ENCODE measurements at regions not wholly inside any gene's neighbourhood (a gene's known extent, or its start where the extent isn't known, plus 50 kb on each side); places are given as distances from the start of the nearest gene placed in this dataset.
"Not testable (repeated sequence)": the region's sequence is repeated elsewhere in the genome, so short reads cannot be mapped to it uniquely, and the experiment has no call there.

DNA sequence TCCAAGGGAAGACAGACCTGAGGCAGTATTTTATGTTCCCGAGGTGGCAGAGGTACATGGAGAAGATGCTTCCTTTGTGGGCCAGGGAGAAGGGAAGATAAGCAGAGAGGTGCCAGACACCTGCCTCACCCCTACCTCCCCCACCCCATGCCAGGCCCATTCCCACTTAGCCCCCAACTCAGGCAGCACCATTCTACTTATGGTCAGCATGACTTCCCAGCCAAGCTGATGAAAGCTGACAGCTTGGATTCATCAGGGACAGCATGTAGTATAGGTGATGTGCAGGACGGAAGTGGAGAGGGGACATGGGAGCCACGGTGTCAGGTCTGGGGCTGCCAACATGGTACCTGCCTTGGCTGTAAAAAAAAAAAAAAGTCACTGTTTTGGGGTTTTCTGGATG, 57.5 kb upstream of the CSPG4 start:
- BruUV-seq (replicated peaks) = no TSS peak
- H3K9ac ChIP-seq (replicated peaks; ENCODE audit: extremely low read depth, insufficient read depth, low read length) = no peak overlapping the region
- no peak overlapping the region for H3K4me2 ChIP-seq (ENCODE audit: insufficient read depth, low read length)
- H3K36me3 ChIP-seq (ENCODE audit: control insufficient read depth in 2 of 2, extremely low read depth in 1 of 2, insufficient read depth in 2 of 2, low read length in 2 of 2) = no peaks in the 10 kb centered on the region
- H2AFZ ChIP-seq (ENCODE audit: low read depth, low read length) = no peak overlapping the region
- intact Hi-C loops (cut with micrococcal nuclease) = no loop called here
- no peak overlapping the region for H3K4me3 ChIP-seq (replicated peaks in 1 of 3; ENCODE audit: insufficient read depth in 1 of 3, low read depth in 1 of 3, low read length in 3 of 3)
- no peaks in the 10 kb centered on the region for H3K9me1 ChIP-seq (replicated peaks; ENCODE audit: control insufficient read depth, extremely low read depth, insufficient read depth, low read length)
- ChIA-PET CTCF (no interaction called here), POLR2A (no interaction called here)
- no peak for DNase-seq (ENCODE audit: low read depth, low spot score)
- H3K9me3 ChIP-seq (replicated peaks; ENCODE audit: control insufficient read depth, insufficient read depth, low read length) = no peaks in the 10 kb centered on the region
- no peaks in the 10 kb centered on the region for H3K4me1 ChIP-seq (ENCODE audit: control insufficient read depth, extremely low read depth, insufficient read depth, low read length)
- no peaks in the 10 kb centered on the region for H4K20me1 ChIP-seq (replicated peaks; ENCODE audit: control insufficient read depth, extremely low read depth, insufficient read depth, low read length)
- H3K27ac ChIP-seq (ENCODE audit: insufficient read depth, low read depth, low read length) = no peak overlapping the region
- TF ChIP-seq FOS (IDR thresholded peaks at IDR 0.05; ENCODE audit: borderline replicate concordance, insufficient read depth, low read length) (no peak), EZH2 (IDR thresholded peaks at IDR 0.05; ENCODE audit: borderline replicate concordance, low read depth, low read length, severe bottlenecking) (no peak), POLR2AphosphoS5 (IDR thresholded peaks at IDR 0.05; ENCODE audit: insufficient read depth, low read depth, low read length) (no peak), GATA2 (IDR thresholded peaks at IDR 0.05; ENCODE audit: insufficient read depth, insufficient read length, low read depth, low read length) (no peak), MYC (IDR thresholded peaks at IDR 0.05; ENCODE audit: low read depth, low read length) (no peak), JUN (IDR thresholded peaks at IDR 0.05; ENCODE audit: borderline replicate concordance, insufficient read depth, insufficient read length, low read depth) (no peak), POLR2A (IDR thresholded peaks at IDR 0.05; ENCODE audit: low read depth, low read length) (no peak)
- TF ChIP-seq, protein P1, sequence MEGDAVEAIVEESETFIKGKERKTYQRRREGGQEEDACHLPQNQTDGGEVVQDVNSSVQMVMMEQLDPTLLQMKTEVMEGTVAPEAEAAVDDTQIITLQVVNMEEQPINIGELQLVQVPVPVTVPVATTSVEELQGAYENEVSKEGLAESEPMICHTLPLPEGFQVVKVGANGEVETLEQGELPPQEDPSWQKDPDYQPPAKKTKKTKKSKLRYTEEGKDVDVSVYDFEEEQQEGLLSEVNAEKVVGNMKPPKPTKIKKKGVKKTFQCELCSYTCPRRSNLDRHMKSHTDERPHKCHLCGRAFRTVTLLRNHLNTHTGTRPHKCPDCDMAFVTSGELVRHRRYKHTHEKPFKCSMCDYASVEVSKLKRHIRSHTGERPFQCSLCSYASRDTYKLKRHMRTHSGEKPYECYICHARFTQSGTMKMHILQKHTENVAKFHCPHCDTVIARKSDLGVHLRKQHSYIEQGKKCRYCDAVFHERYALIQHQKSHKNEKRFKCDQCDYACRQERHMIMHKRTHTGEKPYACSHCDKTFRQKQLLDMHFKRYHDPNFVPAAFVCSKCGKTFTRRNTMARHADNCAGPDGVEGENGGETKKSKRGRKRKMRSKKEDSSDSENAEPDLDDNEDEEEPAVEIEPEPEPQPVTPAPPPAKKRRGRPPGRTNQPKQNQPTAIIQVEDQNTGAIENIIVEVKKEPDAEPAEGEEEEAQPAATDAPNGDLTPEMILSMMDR (IDR thresholded peaks at IDR 0.05; ENCODE audit: extremely low read depth in 1 of 2, insufficient read depth in 1 of 2, low read depth in 1 of 2, low read length in 2 of 2) = no peak
- TF ChIP-seq, protein P2, sequence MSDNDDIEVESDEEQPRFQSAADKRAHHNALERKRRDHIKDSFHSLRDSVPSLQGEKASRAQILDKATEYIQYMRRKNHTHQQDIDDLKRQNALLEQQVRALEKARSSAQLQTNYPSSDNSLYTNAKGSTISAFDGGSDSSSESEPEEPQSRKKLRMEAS (IDR thresholded peaks at IDR 0.05; ENCODE audit: insufficient read depth, insufficient read length) = no peak
- H3K27me3 ChIP-seq (ENCODE audit: control insufficient read depth in 2 of 2, insufficient read depth in 2 of 2, low read length in 2 of 2) = peaks cover 11 to 17% of the 10 kb centered on the region in 2 experiments
- dilution Hi-C loops (cut with MboI; ENCODE audit: extremely low pct_ligation_motif_present, low sequenced_read_pairs) = no loop called here
- no peak for FAIRE-seq
- no peaks in the 10 kb centered on the region for H3K79me2 ChIP-seq (ENCODE audit: control insufficient read depth, insufficient read depth, low read length)

DNA sequence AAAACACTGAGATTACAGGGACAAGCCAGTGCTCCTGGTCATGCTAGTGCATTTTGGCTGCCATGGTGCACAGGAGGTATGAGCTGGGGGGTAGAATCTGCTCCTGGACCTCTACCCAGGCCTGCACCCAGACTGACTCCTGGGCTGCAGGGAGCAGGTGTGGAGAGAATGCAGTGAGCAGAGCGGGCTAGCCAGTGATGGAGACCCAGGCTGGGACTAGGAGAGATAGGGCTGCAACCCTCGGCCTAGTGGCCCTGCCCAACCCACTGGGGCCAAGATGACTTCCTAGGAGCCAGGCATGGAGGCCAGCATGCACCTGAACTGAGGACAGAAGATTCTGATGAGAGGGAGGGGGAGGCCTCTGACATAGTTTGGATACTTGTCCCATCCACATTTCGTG, 55.9 kb upstream of the CSPG4 start:
- H3K9me3 ChIP-seq (replicated peaks; ENCODE audit: control insufficient read depth, insufficient read depth, low read length); H3K79me2 ChIP-seq (ENCODE audit: control insufficient read depth, insufficient read depth, low read length); H3K36me3 ChIP-seq (ENCODE audit: control insufficient read depth in 2 of 2, extremely low read depth in 1 of 2, insufficient read depth in 2 of 2, low read length in 2 of 2); H4K20me1 ChIP-seq (replicated peaks; ENCODE audit: control insufficient read depth, extremely low read depth, insufficient read depth, low read length); BruUV-seq (replicated peaks); POLR2A ChIA-PET; H3K4me1 ChIP-seq (ENCODE audit: control insufficient read depth, extremely low read depth, insufficient read depth, low read length); intact Hi-C loops (cut with micrococcal nuclease); H3K4me3 ChIP-seq (replicated peaks in 1 of 3; ENCODE audit: insufficient read depth in 1 of 3, low read depth in 1 of 3, low read length in 3 of 3); dilution Hi-C loops (cut with MboI; ENCODE audit: extremely low pct_ligation_motif_present, low sequenced_read_pairs); H3K4me2 ChIP-seq (ENCODE audit: insufficient read depth, low read length); H3K9me1 ChIP-seq (replicated peaks; ENCODE audit: control insufficient read depth, extremely low read depth, insufficient read depth, low read length); H3K9ac ChIP-seq (replicated peaks; ENCODE audit: extremely low read depth, insufficient read depth, low read length); H3K27ac ChIP-seq (ENCODE audit: insufficient read depth, low read depth, low read length); DNase-seq (ENCODE audit: low read depth, low spot score); H2AFZ ChIP-seq (ENCODE audit: low read depth, low read length); FAIRE-seq; CTCF ChIA-PET: not testable (repeated sequence)
- peaks cover 11 to 14% of the 10 kb centered on the region in 2 experiments for H3K27me3 ChIP-seq (ENCODE audit: control insufficient read depth in 2 of 2, insufficient read depth in 2 of 2, low read length in 2 of 2)

DNA sequence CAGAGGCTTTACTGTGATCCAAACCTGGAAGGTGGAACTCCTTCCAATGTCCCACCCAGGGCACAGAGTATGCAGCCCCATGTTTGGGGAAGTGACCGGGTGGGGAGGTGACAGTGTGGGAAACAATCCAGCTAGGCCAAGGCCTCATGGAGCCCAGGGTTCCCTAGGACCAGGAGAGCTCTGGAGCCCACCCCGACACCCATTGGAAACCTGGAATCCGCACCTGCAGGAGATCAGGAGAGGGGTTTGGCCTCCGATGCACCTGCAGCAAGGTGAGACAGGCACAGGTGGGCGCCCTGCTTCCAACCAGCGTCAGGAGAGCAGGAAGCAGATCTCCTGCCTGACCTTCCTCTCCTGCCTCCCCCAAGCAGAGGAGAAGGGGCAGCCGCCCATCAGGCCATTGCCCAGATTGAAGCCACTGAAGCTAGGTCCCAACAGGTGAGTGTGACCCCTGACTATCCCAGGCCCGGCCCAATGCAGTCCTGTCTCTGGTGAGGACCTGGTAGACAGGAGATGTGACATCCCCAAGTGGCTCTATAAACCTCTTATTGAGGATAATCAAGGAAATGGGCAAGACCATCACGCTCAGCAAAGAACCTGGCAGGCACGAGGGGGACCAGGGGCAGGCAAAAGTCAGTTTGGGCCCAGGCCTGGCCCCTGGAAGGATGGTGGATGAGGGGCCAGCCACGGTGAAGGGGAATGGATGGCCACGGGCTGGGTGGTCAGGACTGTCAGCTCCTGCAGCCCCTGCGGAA, 53.1 kb upstream of the CSPG4 start:
- BruUV-seq (replicated peaks); H3K79me2 ChIP-seq (ENCODE audit: control insufficient read depth, insufficient read depth, low read length); DNase-seq (ENCODE audit: low read depth, low spot score); H3K9me3 ChIP-seq (replicated peaks; ENCODE audit: control insufficient read depth, insufficient read depth, low read length); dilution Hi-C loops (cut with MboI; ENCODE audit: extremely low pct_ligation_motif_present, low sequenced_read_pairs); POLR2A ChIA-PET; intact Hi-C loops (cut with micrococcal nuclease); H3K4me2 ChIP-seq (ENCODE audit: insufficient read depth, low read length); H3K27ac ChIP-seq (ENCODE audit: insufficient read depth, low read depth, low read length); H3K9me1 ChIP-seq (replicated peaks; ENCODE audit: control insufficient read depth, extremely low read depth, insufficient read depth, low read length); H3K36me3 ChIP-seq (ENCODE audit: control insufficient read depth in 2 of 2, extremely low read depth in 1 of 2, insufficient read depth in 2 of 2, low read length in 2 of 2); H3K4me1 ChIP-seq (ENCODE audit: control insufficient read depth, extremely low read depth, insufficient read depth, low read length); FAIRE-seq; H4K20me1 ChIP-seq (replicated peaks; ENCODE audit: control insufficient read depth, extremely low read depth, insufficient read depth, low read length); H2AFZ ChIP-seq (ENCODE audit: low read depth, low read length); H3K9ac ChIP-seq (replicated peaks; ENCODE audit: extremely low read depth, insufficient read depth, low read length); H3K4me3 ChIP-seq (replicated peaks in 1 of 3; ENCODE audit: insufficient read depth in 1 of 3, low read depth in 1 of 3, low read length in 3 of 3): not testable (repeated sequence)
- peaks cover 4 to 12% of the 10 kb centered on the region in 2 experiments for H3K27me3 ChIP-seq (ENCODE audit: control insufficient read depth in 2 of 2, insufficient read depth in 2 of 2, low read length in 2 of 2)
- CTCF ChIA-PET = interaction anchor here (0.6 kb wide), 1 partner anchor 249 kb away, joined by 4 read pairs; no protein-coding TSS in a partner anchor

Measured in endothelial cell of umbilical vein (primary cell).